GM08714 (cell line): ENCODE measurements at regions not wholly inside any gene's neighbourhood (a gene's known extent, or its start where the extent isn't known, plus 50 kb on each side); places are given as distances from the start of the nearest gene placed in this dataset.

Experiments used
- H3K4me3 ChIP-seq: fragments of 200-500 bp; sonication (Bioruptor generic); 2 replicates; pipeline ENCODE4 v1.5.1; 2014; ENCODE audit warnings: mild to moderate bottlenecking, low read length, inconsistent platforms
- ZNF274 ChIP-seq: IDR thresholded peaks from 2 replicates; pipeline ENCODE4 v1.6.1; 2012; ENCODE audit warnings: mild to moderate bottlenecking, low read depth, low read length

GRCh38 chr1:14062669-14063068 is 362.7 kb downstream of the PRDM2 start:
- H3K4me3 ChIP-seq: no peak overlapping the region
- TF ChIP-seq ZNF274: no peak

- no peak overlapping the region for H3K4me3 ChIP-seq
- TF ChIP-seq ZNF274: no peak
Measured at GRCh38 chr1:14064649-14065442, 364.9 kb downstream of the PRDM2 start.

- TF ChIP-seq ZNF274: no peak
- H3K4me3 ChIP-seq: no peak overlapping the region
Measured at GRCh38 chr1:14065486-14065885, 365.5 kb downstream of the PRDM2 start.

GRCh38 chr1:14067036-14067435 is 367.0 kb downstream of the PRDM2 start:
- no peak for TF ChIP-seq ZNF274
- no peak overlapping the region for H3K4me3 ChIP-seq

GRCh38 chr1:14067711-14068110 is 367.7 kb downstream of the PRDM2 start:
- TF ChIP-seq ZNF274: no peak
- no peak overlapping the region for H3K4me3 ChIP-seq

GRCh38 chr1:14071581-14071980 is 371.6 kb downstream of the PRDM2 start:
- H3K4me3 ChIP-seq: no peak overlapping the region
- no peak for TF ChIP-seq ZNF274

- TF ChIP-seq ZNF274: no peak
- H3K4me3 ChIP-seq: no peak overlapping the region
Measured at GRCh38 chr1:14080653-14081052, 380.7 kb downstream of the PRDM2 start.

- TF ChIP-seq ZNF274: no peak
- no peak overlapping the region for H3K4me3 ChIP-seq
Measured at GRCh38 chr1:14082331-14082730, 382.3 kb downstream of the PRDM2 start.

- no peak overlapping the region for H3K4me3 ChIP-seq
- no peak for TF ChIP-seq ZNF274
Measured at GRCh38 chr1:14083277-14083676, 383.3 kb downstream of the PRDM2 start.

- TF ChIP-seq ZNF274: no peak
- no peak overlapping the region for H3K4me3 ChIP-seq
Measured at GRCh38 chr1:14083706-14084105, 383.7 kb downstream of the PRDM2 start.

GRCh38 chr1:14090062-14090461 is 390.1 kb downstream of the PRDM2 start:
- TF ChIP-seq ZNF274: no peak
- H3K4me3 ChIP-seq: no peak overlapping the region

- TF ChIP-seq ZNF274: no peak
- no peak overlapping the region for H3K4me3 ChIP-seq
Measured at GRCh38 chr1:14090531-14090930, 390.5 kb downstream of the PRDM2 start.

GRCh38 chr1:14094611-14095400 is 394.8 kb downstream of the PRDM2 start:
- TF ChIP-seq ZNF274: no peak

GRCh38 chr1:14098294-14098913 is 398.4 kb downstream of the PRDM2 start:
- TF ChIP-seq ZNF274: no peak
- no peak overlapping the region for H3K4me3 ChIP-seq

More at GRCh38 chr1:14094611-14095400, 394.8 kb downstream of the PRDM2 start:
- H3K4me3 ChIP-seq: no peak overlapping the region

- no peak overlapping the region for H3K4me3 ChIP-seq
- no peak for TF ChIP-seq ZNF274
Measured at GRCh38 chr1:14100444-14100843, 400.5 kb downstream of the PRDM2 start.
